ENCODE measurements at regions not wholly inside any gene's neighbourhood (a gene's known extent, or its start where the extent isn't known, plus 50 kb on each side); places are given as distances from the start of the nearest gene placed in this dataset.

- TF ChIP-seq GATA3 (IDR thresholded peaks at IDR 0.05; ENCODE audit: low read depth, low read length) (no peak), GATA2 (IDR thresholded peaks at IDR 0.05; ENCODE audit: low read depth, low read length) (no peak)
Measured at GRCh38 chr1:222865718-222866117, 50.9 kb downstream of the DISP1 start.
